ENCODE measurements at regions not wholly inside any gene's neighbourhood (a gene's known extent, or its start where the extent isn't known, plus 50 kb on each side); places are given as distances from the start of the nearest gene placed in this dataset.
A peak's percentile ranks its signal among the peaks of the same experiment; 100 is the strongest.

DNA sequence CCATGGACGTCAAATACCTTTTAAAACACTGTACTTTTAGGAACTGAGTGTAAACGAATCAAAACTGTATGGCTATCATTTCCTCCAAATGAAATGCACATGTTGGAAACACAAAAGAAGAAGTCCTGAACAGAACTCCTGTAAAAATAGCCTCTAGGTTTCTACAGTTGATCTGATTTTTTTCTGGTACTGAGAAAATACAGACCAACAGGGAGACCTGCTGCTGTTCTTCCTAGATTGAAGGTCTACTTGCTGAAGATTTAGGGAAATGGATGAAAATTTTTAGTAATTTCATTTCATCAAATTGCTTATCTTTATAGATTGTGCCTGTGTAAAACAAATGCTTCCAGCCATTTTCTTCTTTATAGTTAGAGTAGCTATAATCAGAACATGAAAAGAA, 520.4 kb downstream of the SLITRK6 start:
- no peak for DNase-seq

DNA sequence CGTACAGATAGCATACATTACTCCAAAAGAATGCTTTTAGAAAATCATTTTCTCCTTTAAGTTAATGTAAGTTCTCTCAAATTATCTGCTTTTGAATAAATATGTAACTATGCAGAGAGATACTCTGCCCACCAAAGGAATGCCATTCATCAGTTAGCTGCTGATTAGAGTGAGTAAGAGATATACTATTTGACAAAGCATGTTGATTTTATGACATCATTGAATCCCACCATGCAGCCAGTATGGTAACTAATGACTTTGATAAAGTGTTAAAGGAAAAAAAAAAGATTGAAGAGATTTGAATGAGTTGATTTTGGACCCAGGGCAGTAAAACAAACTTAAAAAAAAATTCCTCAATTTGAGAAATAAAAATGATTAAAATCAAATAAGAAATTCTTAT, 521.5 kb downstream of the SLITRK6 start:
- peak; percentile 4 to 44 for DNase-seq

DNA sequence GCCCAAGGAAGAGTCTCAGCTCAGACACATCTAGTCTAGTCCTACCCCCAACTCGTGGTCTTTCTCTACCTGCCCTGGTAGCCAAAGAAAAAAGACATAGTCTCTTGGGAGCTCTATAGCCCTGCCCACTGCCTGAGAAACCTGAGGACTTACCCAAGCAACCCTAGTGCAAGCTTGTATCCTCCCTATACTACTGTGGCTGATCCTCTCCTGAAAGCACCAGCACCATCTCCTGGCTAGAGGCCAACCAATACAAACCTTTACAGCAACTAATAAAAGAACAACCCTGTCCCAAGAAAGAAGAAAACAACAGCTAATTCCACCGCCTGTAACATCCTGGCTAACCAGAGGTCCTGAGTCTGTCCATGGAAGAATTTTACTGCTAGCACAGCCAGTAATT, 532.4 kb downstream of the SLITRK6 start:
- DNase-seq: no peak

GRCh38 chr13:85266331-85266730, 532.9 kb downstream of the SLITRK6 start:
- no peak for DNase-seq

- DNase-seq: no peak
Measured at GRCh38 chr13:85265296-85265695, 533.9 kb downstream of the SLITRK6 start.

DNA sequence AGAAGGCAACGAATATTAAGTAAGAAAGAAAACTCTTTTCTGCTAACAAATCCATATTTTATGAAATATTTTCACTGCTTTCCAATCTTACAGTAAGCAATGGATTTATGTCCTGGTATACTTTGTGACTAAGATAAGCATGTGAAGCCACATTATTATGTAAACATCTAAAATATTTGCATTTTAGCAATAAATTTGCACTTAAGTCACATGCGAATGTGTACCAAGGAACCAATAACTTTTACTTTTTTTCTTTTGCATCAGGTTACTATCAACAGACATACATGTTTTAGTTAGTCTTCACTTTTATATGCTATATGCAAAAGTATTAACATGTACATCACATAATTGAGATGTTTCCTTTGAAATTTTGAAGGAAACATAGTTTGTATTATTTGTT, 536.7 kb downstream of the SLITRK6 start:
- no peak for DNase-seq

GRCh38 chr13:85261757-85262346, 537.4 kb downstream of the SLITRK6 start:
- peak; percentile 5 to 29 for DNase-seq

DNA sequence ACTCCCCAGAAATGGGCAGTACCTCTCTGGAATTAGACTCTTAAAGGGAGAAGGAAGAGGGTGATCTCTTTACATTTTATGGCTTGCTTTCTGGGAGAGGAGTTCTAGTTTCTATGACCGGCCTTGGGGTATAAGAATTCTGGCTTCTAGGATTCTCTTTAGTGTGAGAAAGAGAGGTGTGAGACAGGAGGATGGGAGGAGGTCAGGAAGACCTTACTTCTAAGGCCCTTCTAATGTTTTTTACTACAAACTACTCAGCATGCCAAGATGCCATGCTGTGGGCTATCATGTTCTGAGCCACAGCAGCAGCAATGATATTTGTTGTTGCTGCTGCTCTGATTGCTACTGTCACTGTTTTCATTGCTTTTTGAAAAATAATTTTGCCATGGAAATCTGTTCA, 538.3 kb downstream of the SLITRK6 start:
- no peak for DNase-seq

GRCh38 chr13:85255978-85256377, 543.2 kb downstream of the SLITRK6 start:
- no peak for DNase-seq

- no peak for DNase-seq
Measured at GRCh38 chr13:85254641-85255040, 544.6 kb downstream of the SLITRK6 start.

DNA sequence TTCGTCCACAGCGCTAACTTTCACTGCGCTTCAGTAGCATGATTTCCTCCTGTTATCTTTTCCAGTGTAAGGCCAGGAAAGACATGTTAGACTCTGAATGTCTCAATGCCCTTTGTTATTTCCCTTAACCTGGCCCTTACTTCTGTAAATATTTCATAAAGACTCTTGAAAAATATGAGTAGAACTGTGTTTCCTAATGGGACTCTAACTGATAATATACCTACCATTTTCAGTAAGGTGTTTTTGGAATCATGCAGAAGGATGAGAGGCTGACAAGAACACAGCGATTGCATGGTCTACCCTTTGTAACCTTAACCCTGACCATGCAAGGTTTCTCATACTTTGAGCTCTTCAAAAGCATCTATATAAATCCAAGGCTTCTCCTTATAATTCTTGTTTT, 550.1 kb downstream of the SLITRK6 start:
- no peak for DNase-seq

DNA sequence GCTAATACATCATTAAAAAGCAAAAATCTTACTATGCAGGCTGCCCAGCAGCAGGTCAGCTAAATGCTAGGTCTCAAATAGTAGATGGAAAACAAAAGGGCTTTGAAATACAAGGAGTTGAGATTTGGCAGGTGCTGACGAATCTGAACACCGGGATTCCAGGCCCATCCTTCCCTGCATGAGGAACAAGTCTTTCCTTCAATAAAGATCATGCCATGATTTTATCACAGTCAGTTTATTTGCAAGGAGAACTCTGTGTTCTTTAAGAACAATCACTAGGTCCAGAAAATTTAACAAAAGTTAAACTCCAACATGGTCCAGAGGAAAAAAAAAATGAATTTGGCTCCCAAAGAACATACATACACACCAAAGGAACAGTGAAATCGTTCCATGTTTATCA, 551.4 kb downstream of the SLITRK6 start:
- no peak for DNase-seq

DNA sequence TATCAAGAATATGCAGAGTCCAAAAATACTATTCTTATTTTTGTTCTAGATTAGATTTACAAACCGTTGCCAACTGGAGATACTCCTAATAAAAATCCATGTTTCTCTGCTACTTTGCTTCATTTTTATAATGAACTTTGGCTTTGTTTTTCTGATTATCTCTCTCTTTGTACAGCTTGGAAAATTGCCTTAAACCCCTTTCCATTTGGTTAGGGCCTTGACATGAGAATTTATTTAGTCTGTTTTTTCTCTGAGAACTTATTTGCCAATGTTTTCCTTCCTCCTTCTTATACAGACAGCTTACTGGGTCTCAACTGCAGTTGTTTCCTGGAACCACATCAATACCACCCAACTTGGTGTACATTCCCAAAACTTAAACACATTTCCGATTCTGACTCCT, 555.4 kb downstream of the SLITRK6 start:
- DNase-seq: no peak

DNA sequence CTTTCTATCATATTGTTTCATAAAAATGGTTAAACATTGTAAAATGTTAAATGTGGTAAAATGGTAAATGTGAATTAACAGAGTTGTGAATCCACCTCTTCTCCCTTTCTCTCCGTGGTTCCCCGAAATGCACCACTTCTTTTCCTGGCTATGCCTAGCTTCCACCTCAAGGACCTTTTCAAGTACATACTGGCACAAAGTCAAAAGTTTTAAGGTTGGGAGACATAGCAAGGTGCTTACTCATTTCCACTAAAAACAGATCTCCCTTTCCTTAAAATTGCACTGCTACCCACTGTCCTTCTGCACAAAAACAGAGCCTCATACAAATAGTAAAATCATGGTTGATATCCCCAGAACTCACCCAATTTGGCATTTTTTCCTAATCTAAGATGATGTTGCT, 558.2 kb downstream of the SLITRK6 start:
- DNase-seq: peak in 1 of 2 experiments; percentile 41

- peak in 1 of 2 experiments; percentile 9 for DNase-seq
Measured at GRCh38 chr13:85236413-85236812, 562.8 kb downstream of the SLITRK6 start.

DNA sequence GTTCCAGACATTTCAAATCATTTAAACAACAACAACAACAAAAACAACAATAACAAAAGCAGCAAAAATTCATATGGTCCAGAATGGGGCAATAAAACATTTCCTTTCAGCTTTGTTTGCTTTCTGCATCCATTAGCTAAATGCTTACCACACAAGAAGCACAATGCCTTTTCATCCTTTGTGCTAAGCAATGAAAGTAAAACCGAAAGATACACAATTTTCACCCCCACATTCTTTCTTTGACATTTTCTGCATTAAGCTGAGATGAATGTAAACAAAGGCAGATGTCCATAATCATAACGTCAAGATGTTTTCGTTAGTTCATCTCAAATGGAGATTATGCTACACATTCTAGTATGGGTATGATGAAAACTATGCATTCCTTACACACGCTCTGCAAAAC, 568.5 kb downstream of the SLITRK6 start:
- DNase-seq: no peak

DNA sequence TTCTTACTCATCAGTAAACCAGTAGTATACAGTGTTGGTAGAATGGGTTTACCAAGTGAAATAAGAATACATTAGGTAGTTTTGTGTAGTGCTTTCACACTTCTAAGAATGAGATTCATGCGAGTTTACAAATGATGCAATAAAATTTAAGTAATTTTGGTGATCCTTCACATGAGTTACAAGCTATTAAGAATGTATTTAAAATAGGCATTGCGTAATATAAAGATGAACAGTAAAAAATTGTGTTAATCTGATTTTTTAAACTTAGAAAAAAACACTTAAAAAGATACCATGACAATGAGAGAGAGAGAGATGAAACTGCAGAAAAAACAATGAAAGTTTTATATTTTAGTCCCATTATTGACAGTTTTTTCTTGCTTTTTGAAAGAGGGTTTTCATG, 570.5 kb downstream of the SLITRK6 start:
- DNase-seq: no peak

DNA sequence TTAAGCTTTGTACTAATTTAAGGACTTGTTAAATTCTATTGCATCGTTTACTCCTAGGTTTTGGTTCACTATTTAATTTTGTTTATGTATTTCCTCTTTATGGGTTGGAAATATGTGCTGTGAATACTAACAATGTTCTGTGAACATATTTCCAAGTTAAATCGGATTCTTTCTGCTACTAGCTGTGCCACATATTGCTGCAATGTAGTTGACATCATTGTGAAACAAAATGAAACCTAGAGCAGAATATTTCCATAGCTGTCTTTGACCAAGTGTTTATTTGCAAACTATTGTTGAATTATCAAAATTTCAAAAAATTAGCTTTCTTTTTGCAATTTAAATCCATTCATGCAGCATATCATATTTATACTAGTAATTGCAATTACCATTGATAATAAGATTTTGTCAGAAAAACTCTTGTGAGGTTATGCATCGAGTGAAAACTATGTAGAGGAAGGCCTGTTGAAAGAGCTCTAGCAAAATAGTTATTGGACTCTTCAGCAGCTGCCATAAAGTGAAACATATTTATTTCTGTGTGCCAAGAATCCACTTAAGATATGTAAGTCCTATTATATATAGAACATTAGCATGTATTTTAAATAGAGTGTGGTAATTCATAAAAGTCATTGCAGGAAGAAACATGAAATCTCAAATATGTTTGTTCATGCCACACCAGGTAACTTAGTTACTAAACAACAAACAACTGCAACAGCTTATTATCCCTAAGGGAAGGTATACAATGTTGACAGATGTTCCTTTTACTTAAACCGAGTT, 575.1 kb downstream of the SLITRK6 start:
- DNase-seq: no peak

DNA sequence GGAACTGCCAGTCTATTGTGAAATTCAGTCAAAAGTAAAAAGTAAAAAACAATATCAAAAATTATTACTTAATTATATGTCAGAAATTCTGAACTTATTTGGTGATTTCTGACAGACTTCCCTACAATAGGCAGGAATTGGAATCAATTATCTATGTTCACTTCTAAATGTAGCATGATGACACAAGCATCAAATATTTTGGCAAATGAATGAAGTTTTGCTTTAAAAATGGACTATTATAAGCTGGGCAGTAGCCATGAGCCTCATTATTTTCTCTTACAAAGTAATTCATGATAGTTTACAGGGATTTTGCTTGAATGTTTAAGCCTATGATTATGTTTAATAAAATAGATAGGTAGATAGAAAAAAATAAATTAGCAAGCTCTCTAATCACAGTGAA, 582.6 kb downstream of the SLITRK6 start:
- no peak for DNase-seq

- DNase-seq: no peak
Measured at GRCh38 chr13:85212692-85213091, 586.5 kb downstream of the SLITRK6 start.

GRCh38 chr13:85204668-85205344, 594.4 kb downstream of the SLITRK6 start:
- DNase-seq: no peak

DNA sequence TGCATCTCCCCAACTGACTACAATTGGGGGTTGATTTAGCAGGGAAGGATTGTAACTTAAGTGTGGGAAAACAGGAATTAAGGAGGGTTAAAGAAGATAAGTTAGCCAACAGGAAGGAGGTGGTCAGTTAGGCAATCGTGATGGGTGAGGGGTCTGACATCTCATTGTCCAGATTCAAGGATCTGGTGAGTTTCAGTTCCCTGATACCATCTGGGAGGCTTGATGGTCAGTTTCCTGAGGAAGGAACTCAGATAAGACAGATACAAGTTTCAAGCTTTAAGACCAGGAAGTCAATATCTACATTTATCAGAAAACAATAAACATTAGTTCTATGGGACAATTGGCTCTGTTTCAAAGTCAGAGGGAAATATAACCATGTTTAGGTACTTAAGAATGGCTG, 601.8 kb downstream of the SLITRK6 start:
- DNase-seq: no peak

DNA sequence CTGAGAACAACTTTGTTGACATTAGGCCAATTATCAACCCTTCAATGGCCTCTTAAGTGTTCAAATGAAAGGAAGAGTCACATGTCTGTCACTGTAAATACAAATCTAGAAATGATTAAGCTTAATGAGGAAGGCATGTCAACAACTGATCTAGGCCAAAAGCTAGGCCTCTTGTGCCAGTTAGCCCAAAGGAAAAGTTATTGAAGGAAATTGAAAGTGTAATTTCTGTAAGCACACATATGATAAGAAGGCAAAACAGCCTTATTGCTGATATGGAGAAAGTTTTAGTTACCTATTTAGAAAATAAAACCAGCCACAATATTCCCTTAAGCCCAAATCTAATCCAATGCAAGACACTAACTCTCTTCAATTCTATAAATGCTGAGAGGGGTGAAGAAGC, 604.7 kb downstream of the SLITRK6 start:
- no peak for DNase-seq

DNA sequence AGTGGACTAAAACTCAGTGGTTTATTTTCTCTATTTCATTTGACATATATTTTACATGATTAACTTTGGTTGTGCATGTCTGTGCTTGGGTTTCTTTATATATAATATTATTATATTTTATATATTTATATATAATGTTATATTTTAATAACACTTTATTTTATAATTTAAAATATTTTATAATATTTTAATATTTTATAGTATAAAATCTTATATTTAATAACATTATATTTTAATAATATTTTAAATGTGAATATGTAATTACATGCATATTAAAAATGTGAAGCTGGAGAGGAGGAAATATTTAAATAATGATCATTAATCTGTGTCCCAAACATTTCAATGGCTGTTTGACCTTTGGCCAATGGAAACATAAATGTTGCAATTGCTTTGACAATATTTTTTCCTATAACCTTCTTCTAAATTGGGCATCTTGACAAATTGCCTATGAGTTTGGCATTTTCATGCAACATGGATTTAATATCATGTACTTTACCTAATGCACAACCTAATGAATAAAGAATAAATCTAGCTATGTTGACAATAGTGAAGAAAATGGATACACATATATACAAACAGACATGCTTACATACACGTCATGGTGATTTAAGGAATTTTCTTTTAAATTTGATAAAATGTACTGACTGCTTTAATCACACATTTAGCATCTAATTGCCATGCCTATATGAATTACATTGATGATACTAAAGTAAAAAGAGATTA, 607.1 kb downstream of the SLITRK6 start:
- DNase-seq: no peak

Measured in SW 1271 (cell line).